ENCODE measurements at regions not wholly inside any gene's neighbourhood (a gene's known extent, or its start where the extent isn't known, plus 50 kb on each side); places are given as distances from the start of the nearest gene placed in this dataset.

- Histone ChIP-seq H3F3A (ENCODE audit: insufficient read depth, low read length) (no peaks in the 10 kb centered on the region), H3K4me2 (ENCODE audit: low read length) (no peak overlapping the region), H3K27ac (ENCODE audit: low read depth, low read length, poor library complexity, severe bottlenecking) (no peak overlapping the region), H3K9me2 (ENCODE audit: low read depth, low read length) (no peaks in the 10 kb centered on the region), H3K27me3 (ENCODE audit: insufficient read depth, low read length) (no peaks in the 10 kb centered on the region), H3K36me3 (ENCODE audit: insufficient read depth, low read length) (no peaks in the 10 kb centered on the region), H4K20me1 (ENCODE audit: insufficient read depth, low read length) (no peaks in the 10 kb centered on the region), H3K9ac (ENCODE audit: low read length) (no peak overlapping the region), H2AFZ (ENCODE audit: low read length) (no peak overlapping the region), H3K9me3 (ENCODE audit: low read length) (no peaks in the 10 kb centered on the region), H3K79me2 (ENCODE audit: insufficient read depth, low read length) (no peaks in the 10 kb centered on the region), H3K4me1 (ENCODE audit: insufficient read depth, low read length, severe bottlenecking) (no peaks in the 10 kb centered on the region), H3K4me3 (ENCODE audit: low read depth, low read length, poor library complexity, severe bottlenecking) (no peak overlapping the region)
- TF ChIP-seq, protein P1, sequence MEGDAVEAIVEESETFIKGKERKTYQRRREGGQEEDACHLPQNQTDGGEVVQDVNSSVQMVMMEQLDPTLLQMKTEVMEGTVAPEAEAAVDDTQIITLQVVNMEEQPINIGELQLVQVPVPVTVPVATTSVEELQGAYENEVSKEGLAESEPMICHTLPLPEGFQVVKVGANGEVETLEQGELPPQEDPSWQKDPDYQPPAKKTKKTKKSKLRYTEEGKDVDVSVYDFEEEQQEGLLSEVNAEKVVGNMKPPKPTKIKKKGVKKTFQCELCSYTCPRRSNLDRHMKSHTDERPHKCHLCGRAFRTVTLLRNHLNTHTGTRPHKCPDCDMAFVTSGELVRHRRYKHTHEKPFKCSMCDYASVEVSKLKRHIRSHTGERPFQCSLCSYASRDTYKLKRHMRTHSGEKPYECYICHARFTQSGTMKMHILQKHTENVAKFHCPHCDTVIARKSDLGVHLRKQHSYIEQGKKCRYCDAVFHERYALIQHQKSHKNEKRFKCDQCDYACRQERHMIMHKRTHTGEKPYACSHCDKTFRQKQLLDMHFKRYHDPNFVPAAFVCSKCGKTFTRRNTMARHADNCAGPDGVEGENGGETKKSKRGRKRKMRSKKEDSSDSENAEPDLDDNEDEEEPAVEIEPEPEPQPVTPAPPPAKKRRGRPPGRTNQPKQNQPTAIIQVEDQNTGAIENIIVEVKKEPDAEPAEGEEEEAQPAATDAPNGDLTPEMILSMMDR (IDR thresholded peaks at IDR 0.05; ENCODE audit: low read length), result peak; percentile 45; the same call in 1 of the 2 replicates
- TF ChIP-seq EZH2 (IDR thresholded peaks at IDR 0.05; ENCODE audit: borderline replicate concordance, low read length), result no peak
These were observed 110.4 kb upstream of the LIFR start for GRCh38 chr5:38666668-38667498.

- H3F3A ChIP-seq (ENCODE audit: insufficient read depth, low read length), result no peaks in the 10 kb centered on the region
- H3K4me2 ChIP-seq (ENCODE audit: low read length), result no peak overlapping the region
- no peaks in the 10 kb centered on the region for H3K4me1 ChIP-seq (ENCODE audit: insufficient read depth, low read length, severe bottlenecking)
- H2AFZ ChIP-seq (ENCODE audit: low read length), result no peak overlapping the region
- H3K36me3 ChIP-seq (ENCODE audit: insufficient read depth, low read length), result no peaks in the 10 kb centered on the region
- no peaks in the 10 kb centered on the region for H3K79me2 ChIP-seq (ENCODE audit: insufficient read depth, low read length)
- no peaks in the 10 kb centered on the region for H3K9me3 ChIP-seq (ENCODE audit: low read length)
- no peaks in the 10 kb centered on the region for H3K9me2 ChIP-seq (ENCODE audit: low read depth, low read length)
- no peak overlapping the region for H3K9ac ChIP-seq (ENCODE audit: low read length)
- no peak overlapping the region for H3K4me3 ChIP-seq (ENCODE audit: low read depth, low read length, poor library complexity, severe bottlenecking)
- H4K20me1 ChIP-seq (ENCODE audit: insufficient read depth, low read length), result no peaks in the 10 kb centered on the region
- H3K27ac ChIP-seq (ENCODE audit: low read depth, low read length, poor library complexity, severe bottlenecking), result no peak overlapping the region
- TF ChIP-seq, protein P1 (IDR thresholded peaks at IDR 0.05; ENCODE audit: low read length), result no peak
- no peak for TF ChIP-seq EZH2 (IDR thresholded peaks at IDR 0.05; ENCODE audit: borderline replicate concordance, low read length)
- H3K27me3 ChIP-seq (ENCODE audit: insufficient read depth, low read length), result no peaks in the 10 kb centered on the region
These were observed 111.0 kb upstream of the LIFR start for GRCh38 chr5:38667499-38667776.

GRCh38 chr5:38669361-38669880 is 113.0 kb upstream of the LIFR start:
- Histone ChIP-seq H3K4me2 (ENCODE audit: low read length) (no peak overlapping the region), H4K20me1 (ENCODE audit: insufficient read depth, low read length) (no peaks in the 10 kb centered on the region), H3K9me3 (ENCODE audit: low read length) (no peaks in the 10 kb centered on the region), H3K4me1 (ENCODE audit: insufficient read depth, low read length, severe bottlenecking) (no peaks in the 10 kb centered on the region), H3K27ac (ENCODE audit: low read depth, low read length, poor library complexity, severe bottlenecking) (no peak overlapping the region), H3F3A (ENCODE audit: insufficient read depth, low read length) (no peaks in the 10 kb centered on the region), H3K9me2 (ENCODE audit: low read depth, low read length) (no peaks in the 10 kb centered on the region), H3K36me3 (ENCODE audit: insufficient read depth, low read length) (no peaks in the 10 kb centered on the region), H2AFZ (ENCODE audit: low read length) (no peak overlapping the region), H3K9ac (ENCODE audit: low read length) (no peak overlapping the region), H3K27me3 (ENCODE audit: insufficient read depth, low read length) (no peaks in the 10 kb centered on the region), H3K79me2 (ENCODE audit: insufficient read depth, low read length) (no peaks in the 10 kb centered on the region), H3K4me3 (ENCODE audit: low read depth, low read length, poor library complexity, severe bottlenecking) (no peak overlapping the region)
- TF ChIP-seq, protein P1 (IDR thresholded peaks at IDR 0.05; ENCODE audit: low read length), result no peak
- TF ChIP-seq EZH2 (IDR thresholded peaks at IDR 0.05; ENCODE audit: borderline replicate concordance, low read length), result no peak

All from OCI-LY1 (cell line).